CD4-positive, alpha-beta memory T cell (primary cell): ENCODE measurements at regions not wholly inside any gene's neighbourhood (a gene's known extent, or its start where the extent isn't known, plus 50 kb on each side); places are given as distances from the start of the nearest gene placed in this dataset.

Source experiments
- CTCF ChIA-PET: fragments of 350-600 bp; sonication (Branson Sonifier 250); formaldehyde crosslinking; loops from one replicate; lab custom pipeline; 2021; ENCODE audit warnings: inconsistent platforms; ENCODE audit not compliant: partially characterized antibody; lab: Charles Lee
- POLR2A ChIA-PET: fragments of 350-600 bp; sonication (Branson Sonifier 250); formaldehyde crosslinking; loops from one replicate; lab custom pipeline; 2021; ENCODE audit not compliant: partially characterized antibody; lab: Charles Lee
- DNase-seq, 5 donors: peaks; one replicate each; pipeline versions ENCODE4 v3.0.0 to v3.0.0-alpha.2; 2020 to 2022; ENCODE audit warnings: mixed read lengths in 1 of 5
- H3K27ac ChIP-seq: one replicate; pipeline ENCODE4 v1.7.0; 2013; ENCODE audit warnings: low read depth, low read length
- H3K27me3 ChIP-seq: 2 replicates; pipeline ENCODE4 v1.7.0; 2013; ENCODE audit warnings: mild to moderate bottlenecking, low read length, moderate library complexity; ENCODE audit not compliant: insufficient read depth
- H3K36me3 ChIP-seq: 2 replicates; pipeline ENCODE4 v1.7.0; 2013; ENCODE audit warnings: mild to moderate bottlenecking, low read length, moderate library complexity; ENCODE audit not compliant: insufficient read depth
- H3K4me1 ChIP-seq: 2 replicates; pipeline ENCODE4 v1.7.0; 2013; ENCODE audit warnings: mild to moderate bottlenecking, low read length, moderate library complexity; ENCODE audit not compliant: insufficient read depth
- H3K4me3 ChIP-seq, 2 donors: one replicate each; pipeline ENCODE4 v1.7.0; 2013; ENCODE audit warnings: low read length in 2 of 2, mild to moderate bottlenecking in 1 of 2
- H3K9me3 ChIP-seq, 2 donors: one replicate each; pipeline ENCODE4 v1.7.0; 2013; ENCODE audit warnings: low read length in 2 of 2, control low read depth in 1 of 2; ENCODE audit not compliant: control insufficient read depth in 1 of 2
- H3K27ac Mint-ChIP-seq, 7 donors: one replicate each; pipeline ENCODE4 v1.8.0; 2020 to 2021; ENCODE audit warnings: mixed read lengths in 7 of 7, mild to moderate bottlenecking in 6 of 7, inconsistent platforms in 3 of 7, moderate library complexity in 3 of 7
- H3K27me3 Mint-ChIP-seq, 2 donors: one replicate each; pipeline ENCODE4 v1.8.0; 2020 to 2021; ENCODE audit warnings: mixed read lengths in 2 of 2
- H3K36me3 Mint-ChIP-seq, 2 donors: one replicate each; pipeline ENCODE4 v1.8.0; 2020 to 2021; ENCODE audit warnings: mixed read lengths in 2 of 2, inconsistent platforms in 1 of 2, mild to moderate bottlenecking in 1 of 2
- H3K4me1 Mint-ChIP-seq, 4 donors: one replicate each; pipeline ENCODE4 v1.8.0; 2020 to 2021; ENCODE audit warnings: mixed read lengths in 4 of 4, mild to moderate bottlenecking in 1 of 4
- H3K4me3 Mint-ChIP-seq, 8 donors: one replicate each; pipeline ENCODE4 v1.8.0; 2020 to 2021; ENCODE audit warnings: mixed read lengths in 8 of 8, mild to moderate bottlenecking in 7 of 8, moderate library complexity in 6 of 8, inconsistent platforms in 3 of 8
- H3K9me3 Mint-ChIP-seq, 8 donors: one replicate each; pipeline ENCODE4 v1.8.0; 2020 to 2021; ENCODE audit warnings: mixed read lengths in 8 of 8, mild to moderate bottlenecking in 5 of 8, inconsistent platforms in 3 of 8, moderate library complexity in 1 of 8
- intact Hi-C: fragments of 100-400 bp; cut with micrococcal nuclease; formaldehyde crosslinking; loops from one replicate; pipeline ENCODE4 v1.15.1; 2023

DNA sequence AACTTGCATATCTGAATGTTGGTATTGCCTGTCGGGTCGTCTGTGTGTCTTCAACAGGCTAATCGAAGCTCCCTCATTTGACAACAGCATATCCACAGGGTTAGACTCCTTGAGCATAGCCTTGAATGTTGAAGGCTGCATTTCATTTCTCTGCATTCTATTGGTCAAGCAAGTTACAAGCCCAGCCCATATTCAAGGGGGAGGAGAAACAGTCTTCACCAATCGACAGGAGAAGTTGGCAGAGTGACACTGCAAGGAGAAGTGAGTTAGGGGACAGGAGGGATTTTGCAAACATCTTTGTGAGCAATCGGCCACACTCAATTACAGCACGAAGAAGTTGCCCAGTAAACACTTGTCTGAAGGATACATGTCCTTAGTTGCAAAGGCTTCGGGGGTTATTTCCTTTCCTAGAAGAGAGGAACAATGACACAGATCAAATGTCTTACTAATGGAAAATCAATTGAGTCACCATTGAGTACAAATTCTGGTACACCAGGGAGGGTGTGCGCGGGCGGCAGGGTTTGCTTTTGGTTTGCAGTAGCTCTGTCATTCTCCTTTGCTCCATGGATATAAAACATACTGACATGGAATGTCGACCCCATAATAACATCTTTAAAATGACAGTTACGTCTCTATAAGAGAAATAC is 60.6 kb upstream of the NT5E start:
- POLR2A ChIA-PET = no interaction called here
- Mint-ChIP-seq H3K4me1 (no peaks in the 10 kb centered on the region), H3K27ac (no peak overlapping the region), H3K9me3 (peaks cover 0 to 3% (median 0%) of the 10 kb centered on the region in 8 donors), H3K4me3 (no peak overlapping the region), H3K36me3 (no peaks in the 10 kb centered on the region), H3K27me3 (peaks cover 7 to 13% of the 10 kb centered on the region in 2 donors)
- intact Hi-C loops = no loop called here
- Histone ChIP-seq H3K36me3 (no peaks in the 10 kb centered on the region), H3K27me3 (no peaks in the 10 kb centered on the region), H3K9me3 (no peaks in the 10 kb centered on the region), H3K4me3 (no peak overlapping the region), H3K4me1 (no peaks in the 10 kb centered on the region), H3K27ac (no peak overlapping the region)
- CTCF ChIA-PET = interaction anchor here (1.2 kb wide), 1 partner anchor 93 kb away, joined by 3 read pairs; no protein-coding TSS in a partner anchor
- DNase-seq = no peak

DNA sequence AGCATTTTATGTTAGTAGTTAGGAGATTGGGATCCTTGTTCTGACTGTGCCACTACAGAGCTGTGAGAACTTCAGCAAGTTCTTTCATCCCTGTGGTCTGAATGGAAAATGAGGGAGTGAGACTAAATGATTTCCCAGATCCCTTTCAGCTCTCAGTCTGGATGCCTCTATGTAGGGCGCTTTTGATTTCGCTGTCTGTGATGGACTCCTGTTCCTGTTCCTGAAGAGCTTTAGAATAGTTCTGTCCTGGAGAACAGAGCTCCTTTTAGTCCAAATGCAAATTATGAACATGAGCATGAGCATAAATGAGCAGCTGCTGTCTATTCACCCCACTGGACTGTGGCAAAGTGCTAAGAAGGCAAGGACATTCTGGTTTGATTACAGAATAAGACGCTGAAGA is 61.4 kb upstream of the NT5E start:
- intact Hi-C loops = no loop called here
- no peaks in the 10 kb centered on the region for H3K4me1 ChIP-seq
- H3K9me3 ChIP-seq = no peaks in the 10 kb centered on the region
- Mint-ChIP-seq H3K27me3 (peaks cover 7 to 13% of the 10 kb centered on the region in 2 donors), H3K4me3 (no peak overlapping the region), H3K27ac (no peak overlapping the region), H3K4me1 (no peaks in the 10 kb centered on the region), H3K9me3 (peaks cover 0 to 3% (median 0%) of the 10 kb centered on the region in 8 donors), H3K36me3 (no peaks in the 10 kb centered on the region)
- no peaks in the 10 kb centered on the region for H3K36me3 ChIP-seq
- H3K27ac ChIP-seq = no peak overlapping the region
- no peak for DNase-seq
- ChIA-PET POLR2A (no interaction called here), CTCF (interaction anchor here (1.2 kb wide), 1 partner anchor 94 kb away, joined by 3 read pairs; no protein-coding TSS in a partner anchor)
- H3K4me3 ChIP-seq = no peak overlapping the region
- no peaks in the 10 kb centered on the region for H3K27me3 ChIP-seq

DNA sequence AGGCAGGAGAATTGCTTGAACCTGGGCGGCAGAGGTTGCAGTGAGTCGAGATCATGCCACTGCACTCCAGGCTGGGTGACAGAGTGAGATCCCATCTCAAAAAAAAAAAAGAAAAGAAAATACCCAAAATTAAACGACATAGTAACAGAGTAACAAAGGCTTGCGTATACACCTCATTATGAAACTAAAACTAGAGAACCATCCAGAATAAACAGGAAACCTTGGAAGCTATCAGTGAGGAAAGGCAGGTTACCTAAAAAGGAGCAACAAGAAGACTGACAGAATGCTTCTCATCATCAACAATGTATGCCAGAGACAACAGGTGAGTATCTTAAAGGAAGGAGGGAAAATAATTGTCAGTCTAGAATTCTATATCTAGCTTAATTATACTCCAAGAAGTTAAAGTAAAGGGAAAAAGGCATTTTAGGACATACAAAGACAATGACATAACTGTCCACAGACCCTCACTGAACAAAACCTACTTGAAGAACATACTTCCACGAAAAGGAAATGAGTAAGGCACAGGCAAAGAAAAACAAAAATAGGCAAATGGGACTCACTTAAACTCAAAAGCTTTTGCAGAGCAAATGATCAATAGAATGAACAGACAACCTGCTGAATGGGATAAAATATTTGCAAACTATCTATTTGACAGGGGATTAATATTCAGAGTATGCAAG is 64.1 kb upstream of the NT5E start:
- Mint-ChIP-seq H3K4me1 (no peaks in the 10 kb centered on the region), H3K36me3 (no peaks in the 10 kb centered on the region), H3K27me3 (peaks cover 7% of the 10 kb centered on the region in 2 donors), H3K4me3 (no peak overlapping the region), H3K9me3 (peaks cover 0 to 1% (median 0%) of the 10 kb centered on the region in 8 donors), H3K27ac (no peak overlapping the region)
- Histone ChIP-seq H3K27ac (no peak overlapping the region), H3K36me3 (no peaks in the 10 kb centered on the region), H3K4me3 (no peak overlapping the region), H3K4me1 (no peaks in the 10 kb centered on the region), H3K9me3 (no peaks in the 10 kb centered on the region), H3K27me3 (no peaks in the 10 kb centered on the region)
- CTCF ChIA-PET = no interaction called here
- intact Hi-C loops = no loop called here
- DNase-seq = no peak
- POLR2A ChIA-PET = no interaction called here

GRCh38 chr6:85383042-85383441 is 66.8 kb upstream of the NT5E start:
- Mint-ChIP-seq H3K27me3 (peaks cover 0 to 1% of the 10 kb centered on the region in 2 donors), H3K9me3 (peaks cover 0 to 4% (median 0%) of the 10 kb centered on the region in 8 donors), H3K27ac (no peak overlapping the region), H3K36me3 (no peaks in the 10 kb centered on the region), H3K4me3 (no peak overlapping the region), H3K4me1 (no peaks in the 10 kb centered on the region)
- Histone ChIP-seq H3K4me1 (no peaks in the 10 kb centered on the region), H3K27ac (no peak overlapping the region), H3K4me3 (no peak overlapping the region), H3K27me3 (no peaks in the 10 kb centered on the region), H3K9me3 (no peaks in the 10 kb centered on the region), H3K36me3 (no peaks in the 10 kb centered on the region)
- intact Hi-C loops = no loop called here
- CTCF ChIA-PET = interaction anchor here (0.8 kb wide), 1 partner anchor 100 kb away, joined by 3 read pairs; no protein-coding TSS in a partner anchor
- no peak for DNase-seq
- POLR2A ChIA-PET = interaction anchor here (0.7 kb wide), 1 partner anchor 345 kb away, joined by 3 read pairs; no protein-coding TSS in a partner anchor

- H3K4me3 ChIP-seq = no peak overlapping the region
- no peaks in the 10 kb centered on the region for H3K4me1 Mint-ChIP-seq
- H3K4me1 ChIP-seq = no peaks in the 10 kb centered on the region
- ChIA-PET POLR2A (interaction anchor here (0.7 kb wide), 1 partner anchor 345 kb away, joined by 3 read pairs; no protein-coding TSS in a partner anchor), CTCF (interaction anchor here (0.8 kb wide), 1 partner anchor 100 kb away, joined by 3 read pairs; no protein-coding TSS in a partner anchor)
- H3K27ac ChIP-seq = no peak overlapping the region
- no peaks in the 10 kb centered on the region for H3K9me3 ChIP-seq
- H3K36me3 Mint-ChIP-seq = no peaks in the 10 kb centered on the region
- H3K27ac Mint-ChIP-seq = no peak overlapping the region
- no peak for DNase-seq
- H3K36me3 ChIP-seq = no peaks in the 10 kb centered on the region
- peaks cover 0 to 1% of the 10 kb centered on the region in 2 donors for H3K27me3 Mint-ChIP-seq
- no peaks in the 10 kb centered on the region for H3K27me3 ChIP-seq
- intact Hi-C loops = no loop called here
- H3K9me3 Mint-ChIP-seq = peaks cover 0 to 4% (median 0%) of the 10 kb centered on the region in 8 donors
- no peak overlapping the region for H3K4me3 Mint-ChIP-seq
These were observed 67.3 kb upstream of the NT5E start for GRCh38 chr6:85382541-85382940.

GRCh38 chr6:85372915-85373270 is 77.0 kb upstream of the NT5E start:
- no peak for DNase-seq
- intact Hi-C loops = no loop called here
- no peaks in the 10 kb centered on the region for H3K36me3 ChIP-seq
- no peak overlapping the region for H3K27ac ChIP-seq
- no peak overlapping the region for H3K27ac Mint-ChIP-seq
- peaks cover 0 to 3% (median 0%) of the 10 kb centered on the region in 8 donors for H3K9me3 Mint-ChIP-seq
- peaks cover 1 to 2% of the 10 kb centered on the region in 2 donors for H3K27me3 Mint-ChIP-seq
- H3K4me3 ChIP-seq = no peak overlapping the region
- peaks cover 0 to 1% (median 0%) of the 10 kb centered on the region in 4 donors for H3K4me1 Mint-ChIP-seq
- no peaks in the 10 kb centered on the region for H3K4me1 ChIP-seq
- no peaks in the 10 kb centered on the region for H3K27me3 ChIP-seq
- no peaks in the 10 kb centered on the region for H3K9me3 ChIP-seq
- H3K4me3 Mint-ChIP-seq = no peak overlapping the region
- POLR2A ChIA-PET = no interaction called here
- CTCF ChIA-PET = no interaction called here
- no peaks in the 10 kb centered on the region for H3K36me3 Mint-ChIP-seq

- Histone ChIP-seq H3K36me3 (no peaks in the 10 kb centered on the region), H3K27ac (no peak overlapping the region), H3K9me3 (no peaks in the 10 kb centered on the region), H3K4me3 (no peak overlapping the region), H3K27me3 (no peaks in the 10 kb centered on the region), H3K4me1 (no peaks in the 10 kb centered on the region)
- CTCF ChIA-PET = interaction anchor here (2.1 kb wide), 1 partner anchor 111 kb away, joined by 9 read pairs; no protein-coding TSS in a partner anchor
- no peak for DNase-seq
- Mint-ChIP-seq H3K36me3 (no peaks in the 10 kb centered on the region), H3K9me3 (peaks cover 0 to 3% (median 0%) of the 10 kb centered on the region in 8 donors), H3K27me3 (peaks cover 1 to 2% of the 10 kb centered on the region in 2 donors), H3K27ac (peak overlapping the region in 1 of 7 donors; percentile 17), H3K4me1 (peaks cover 0 to 1% (median 0%) of the 10 kb centered on the region in 4 donors), H3K4me3 (no peak overlapping the region)
- intact Hi-C loops = no loop called here
- POLR2A ChIA-PET = no interaction called here
These were observed 77.5 kb upstream of the NT5E start for GRCh38 chr6:85372188-85372914.
